K562 (cell line): ENCODE measurements at regions not wholly inside any gene's neighbourhood (a gene's known extent, or its start where the extent isn't known, plus 50 kb on each side); places are given as distances from the start of the nearest gene placed in this dataset.

Source experiments
- ARID4B ChIP-seq: sonication (generic); formaldehyde crosslinking; IDR thresholded peaks from 2 replicates; pipeline ENCODE4 v1.8.0; 2022; ENCODE audit warnings: mild to moderate bottlenecking, missing genetic modification reagents
- C11orf30 ChIP-seq: fragments of 450-650 bp; IDR thresholded peaks from 2 replicates; pipeline ENCODE4 v1.6.1; 2016; ENCODE audit warnings: low read depth, mild to moderate bottlenecking

GRCh38 chr4:121246698-121247097 lies 82.6 kb upstream of the TNIP3 start:
- TF ChIP-seq C11orf30 (no peak), ARID4B (CRISPR knock-in tag) (no peak)
